Dendritic cell treated with granulocyte-macrophage colony-stimulating factor and Interleukin-4, amounts not matched to agents 40 ng/mL and 50 ng/mL, for 4 days (primary cell): ENCODE measurements at regions not wholly inside any gene's neighbourhood (a gene's known extent, or its start where the extent isn't known, plus 50 kb on each side); places are given as distances from the start of the nearest gene placed in this dataset.

Source experiments
- H3K27ac Mint-ChIP-seq: one replicate; pipeline ENCODE4 v1.8.0; 2022; ENCODE audit warnings: mild to moderate bottlenecking, mixed read lengths
- H3K27me3 Mint-ChIP-seq: one replicate; pipeline ENCODE4 v1.8.0; 2022; ENCODE audit warnings: mild to moderate bottlenecking, mixed read lengths
- H3K36me3 Mint-ChIP-seq: one replicate; pipeline ENCODE4 v1.8.0; 2022; ENCODE audit warnings: low read depth, mixed read lengths
- H3K4me1 Mint-ChIP-seq: one replicate; pipeline ENCODE4 v1.8.0; 2022; ENCODE audit warnings: low read depth, mixed read lengths
- H3K4me3 Mint-ChIP-seq: one replicate; pipeline ENCODE4 v1.8.0; 2022; ENCODE audit warnings: mild to moderate bottlenecking, moderate library complexity, mixed read lengths
- H3K9me3 Mint-ChIP-seq: one replicate; pipeline ENCODE4 v1.8.0; 2022; ENCODE audit warnings: mixed read lengths
- intact Hi-C: fragments of 100-400 bp; cut with micrococcal nuclease; formaldehyde crosslinking; loops from one replicate; pipeline ENCODE4 v1.15.0; 2022

DNA sequence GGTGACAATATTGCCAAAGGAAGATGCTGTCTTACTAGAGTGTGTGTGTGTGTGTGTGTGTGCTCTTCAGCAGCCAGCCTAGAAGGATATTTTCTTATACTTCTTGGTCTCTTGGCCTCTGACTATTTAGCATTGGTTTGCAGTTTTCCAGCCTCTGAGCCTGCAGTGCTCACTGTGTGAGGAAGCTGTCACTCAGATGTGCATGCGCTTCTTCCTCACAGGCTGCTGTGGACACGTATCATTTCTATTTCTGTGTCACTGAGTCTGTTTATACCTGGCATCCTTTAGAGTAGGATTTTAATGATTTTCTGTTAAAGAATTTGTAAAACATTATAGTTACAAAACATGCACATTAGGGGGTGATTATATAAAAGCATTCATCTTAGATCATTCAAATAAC is 83.3 kb downstream of the ALDH8A1 start:
- H3K36me3 Mint-ChIP-seq: no peaks in the 10 kb centered on the region
- H3K27ac Mint-ChIP-seq: no peak overlapping the region
- H3K27me3 Mint-ChIP-seq: peaks cover 1% of the 10 kb centered on the region
- intact Hi-C loops: no loop called here
- no peaks in the 10 kb centered on the region for H3K9me3 Mint-ChIP-seq
- H3K4me3 Mint-ChIP-seq: no peak overlapping the region
- H3K4me1 Mint-ChIP-seq: no peaks in the 10 kb centered on the region

DNA sequence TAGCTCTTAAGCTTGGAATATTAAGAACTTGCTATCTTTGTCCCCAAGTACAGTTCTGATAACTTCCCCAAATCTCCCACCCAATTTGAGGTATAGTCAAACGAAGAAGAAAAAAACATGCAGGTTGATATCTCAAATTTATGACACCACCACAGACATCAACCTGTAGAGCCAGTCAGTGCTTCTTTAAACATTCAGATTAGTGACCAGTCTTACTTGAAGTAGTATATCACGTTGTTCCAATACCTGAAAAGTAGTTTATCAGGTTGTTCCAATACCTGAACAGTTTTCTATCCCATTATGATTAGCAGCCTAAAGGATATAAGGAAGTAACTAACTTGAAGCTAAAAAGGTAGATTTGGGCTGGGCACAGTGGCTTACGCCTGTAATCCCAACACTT is 85.3 kb downstream of the ALDH8A1 start:
- peaks cover 1% of the 10 kb centered on the region for H3K27me3 Mint-ChIP-seq
- H3K36me3 Mint-ChIP-seq: no peaks in the 10 kb centered on the region
- H3K27ac Mint-ChIP-seq: no peak overlapping the region
- no peaks in the 10 kb centered on the region for H3K4me1 Mint-ChIP-seq
- no peaks in the 10 kb centered on the region for H3K9me3 Mint-ChIP-seq
- intact Hi-C loops: no loop called here
- H3K4me3 Mint-ChIP-seq: no peak overlapping the region

- H3K4me1 Mint-ChIP-seq: no peaks in the 10 kb centered on the region
- no peaks in the 10 kb centered on the region for H3K9me3 Mint-ChIP-seq
- no peak overlapping the region for H3K4me3 Mint-ChIP-seq
- H3K27ac Mint-ChIP-seq: no peak overlapping the region
- H3K36me3 Mint-ChIP-seq: no peaks in the 10 kb centered on the region
- intact Hi-C loops: no loop called here
- H3K27me3 Mint-ChIP-seq: peaks cover 1% of the 10 kb centered on the region
These were observed 86.0 kb downstream of the ALDH8A1 start for GRCh38 chr6:134863763-134864510.

- Mint-ChIP-seq H3K4me1 (no peaks in the 10 kb centered on the region), H3K27ac (no peak overlapping the region), H3K36me3 (no peaks in the 10 kb centered on the region), H3K4me3 (no peak overlapping the region), H3K27me3 (no peaks in the 10 kb centered on the region), H3K9me3 (no peaks in the 10 kb centered on the region)
- intact Hi-C loops: no loop called here
These were observed 95.5 kb downstream of the ALDH8A1 start for GRCh38 chr6:134854366-134854765.

- Mint-ChIP-seq H3K36me3 (no peaks in the 10 kb centered on the region), H3K27ac (no peak overlapping the region), H3K4me3 (no peak overlapping the region), H3K4me1 (no peaks in the 10 kb centered on the region), H3K27me3 (no peaks in the 10 kb centered on the region), H3K9me3 (no peaks in the 10 kb centered on the region)
- intact Hi-C loops: no loop called here
These were observed 96.5 kb downstream of the ALDH8A1 start for GRCh38 chr6:134853111-134854055.

GRCh38 chr6:134851548-134851947 is 98.4 kb downstream of the ALDH8A1 start:
- no peaks in the 10 kb centered on the region for H3K4me1 Mint-ChIP-seq
- H3K27ac Mint-ChIP-seq: no peak overlapping the region
- H3K27me3 Mint-ChIP-seq: no peaks in the 10 kb centered on the region
- no peaks in the 10 kb centered on the region for H3K9me3 Mint-ChIP-seq
- no peaks in the 10 kb centered on the region for H3K36me3 Mint-ChIP-seq
- intact Hi-C loops: no loop called here
- no peak overlapping the region for H3K4me3 Mint-ChIP-seq

GRCh38 chr6:134850721-134851305 is 99.1 kb downstream of the ALDH8A1 start:
- intact Hi-C loops: no loop called here
- H3K4me3 Mint-ChIP-seq: no peak overlapping the region
- no peaks in the 10 kb centered on the region for H3K9me3 Mint-ChIP-seq
- no peaks in the 10 kb centered on the region for H3K36me3 Mint-ChIP-seq
- H3K27ac Mint-ChIP-seq: no peak overlapping the region
- no peaks in the 10 kb centered on the region for H3K4me1 Mint-ChIP-seq
- no peaks in the 10 kb centered on the region for H3K27me3 Mint-ChIP-seq

- H3K9me3 Mint-ChIP-seq: no peaks in the 10 kb centered on the region
- no peak overlapping the region for H3K27ac Mint-ChIP-seq
- H3K4me3 Mint-ChIP-seq: no peak overlapping the region
- intact Hi-C loops: no loop called here
- H3K36me3 Mint-ChIP-seq: no peaks in the 10 kb centered on the region
- H3K27me3 Mint-ChIP-seq: no peaks in the 10 kb centered on the region
- H3K4me1 Mint-ChIP-seq: no peaks in the 10 kb centered on the region
These were observed 99.9 kb downstream of the ALDH8A1 start for GRCh38 chr6:134849920-134850447.

GRCh38 chr6:134848076-134848475 is 101.8 kb downstream of the ALDH8A1 start:
- H3K27ac Mint-ChIP-seq: no peak overlapping the region
- H3K4me1 Mint-ChIP-seq: no peaks in the 10 kb centered on the region
- H3K4me3 Mint-ChIP-seq: no peak overlapping the region
- H3K27me3 Mint-ChIP-seq: no peaks in the 10 kb centered on the region
- intact Hi-C loops: no loop called here
- no peaks in the 10 kb centered on the region for H3K36me3 Mint-ChIP-seq
- no peaks in the 10 kb centered on the region for H3K9me3 Mint-ChIP-seq

GRCh38 chr6:134846865-134847264 is 103.0 kb downstream of the ALDH8A1 start:
- Mint-ChIP-seq H3K4me1 (no peaks in the 10 kb centered on the region), H3K9me3 (no peaks in the 10 kb centered on the region), H3K27me3 (peaks cover 1% of the 10 kb centered on the region), H3K36me3 (no peaks in the 10 kb centered on the region), H3K4me3 (no peak overlapping the region), H3K27ac (no peak overlapping the region)
- intact Hi-C loops: no loop called here

GRCh38 chr6:134846031-134846430 is 103.9 kb downstream of the ALDH8A1 start:
- Mint-ChIP-seq H3K4me3 (no peak overlapping the region), H3K36me3 (no peaks in the 10 kb centered on the region), H3K9me3 (no peaks in the 10 kb centered on the region), H3K27me3 (peaks cover 1% of the 10 kb centered on the region), H3K27ac (no peak overlapping the region), H3K4me1 (no peaks in the 10 kb centered on the region)
- intact Hi-C loops: no loop called here

DNA sequence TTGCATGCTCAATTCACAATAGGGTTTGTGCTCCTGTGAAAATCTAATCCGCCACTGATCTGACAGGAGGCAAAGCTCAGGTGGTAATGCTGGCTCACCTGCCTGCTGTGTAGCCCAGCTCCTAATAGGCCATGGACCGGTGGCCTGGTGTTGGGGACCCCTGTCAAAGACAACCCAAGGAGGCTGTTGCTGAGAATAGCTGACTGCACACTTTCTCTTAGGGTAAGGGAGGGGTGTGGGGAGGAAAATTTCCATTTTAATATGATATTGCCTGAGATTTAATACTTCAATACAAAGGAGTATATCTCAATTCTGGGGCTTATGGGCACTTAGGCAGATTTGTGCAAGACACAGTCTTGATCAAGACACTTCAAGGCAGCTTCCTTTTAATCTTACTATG is 105.8 kb downstream of the ALDH8A1 start:
- H3K9me3 Mint-ChIP-seq: no peaks in the 10 kb centered on the region
- peaks cover 1% of the 10 kb centered on the region for H3K27me3 Mint-ChIP-seq
- H3K4me1 Mint-ChIP-seq: no peaks in the 10 kb centered on the region
- H3K4me3 Mint-ChIP-seq: no peak overlapping the region
- no peaks in the 10 kb centered on the region for H3K36me3 Mint-ChIP-seq
- no peak overlapping the region for H3K27ac Mint-ChIP-seq
- intact Hi-C loops: no loop called here

GRCh38 chr6:134840086-134840867 is 109.6 kb downstream of the ALDH8A1 start:
- Mint-ChIP-seq H3K27me3 (peaks cover 1% of the 10 kb centered on the region), H3K9me3 (no peaks in the 10 kb centered on the region), H3K27ac (no peak overlapping the region), H3K4me3 (no peak overlapping the region), H3K4me1 (no peaks in the 10 kb centered on the region), H3K36me3 (no peaks in the 10 kb centered on the region)
- intact Hi-C loops: no loop called here
